ENCODE measurements at regions not wholly inside any gene's neighbourhood (a gene's known extent, or its start where the extent isn't known, plus 50 kb on each side); places are given as distances from the start of the nearest gene placed in this dataset.
"Not testable (repeated sequence)": the region's sequence is repeated elsewhere in the genome, so short reads cannot be mapped to it uniquely, and the experiment has no call there.

DNA sequence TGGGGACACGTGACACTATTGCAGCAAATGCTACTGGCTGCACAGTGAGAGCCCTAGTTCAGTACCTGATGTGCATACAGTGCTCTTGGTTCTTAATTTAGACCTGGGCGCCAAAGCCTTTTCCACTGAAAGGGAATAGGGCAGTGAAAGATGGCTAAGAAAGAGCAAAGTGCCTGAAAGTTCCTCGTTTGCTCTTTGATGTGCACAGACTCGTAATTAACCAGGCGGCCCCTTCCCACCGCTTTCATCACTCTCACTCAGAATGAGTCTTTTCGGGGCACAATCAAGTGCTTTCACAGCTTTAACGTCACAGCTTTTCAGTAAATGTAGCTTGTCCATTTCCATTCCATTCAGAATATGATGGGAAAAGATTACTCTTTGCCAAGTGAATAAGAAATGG lies 116.6 kb upstream of the ADRA1B start:
- DNase-seq: no peak

DNA sequence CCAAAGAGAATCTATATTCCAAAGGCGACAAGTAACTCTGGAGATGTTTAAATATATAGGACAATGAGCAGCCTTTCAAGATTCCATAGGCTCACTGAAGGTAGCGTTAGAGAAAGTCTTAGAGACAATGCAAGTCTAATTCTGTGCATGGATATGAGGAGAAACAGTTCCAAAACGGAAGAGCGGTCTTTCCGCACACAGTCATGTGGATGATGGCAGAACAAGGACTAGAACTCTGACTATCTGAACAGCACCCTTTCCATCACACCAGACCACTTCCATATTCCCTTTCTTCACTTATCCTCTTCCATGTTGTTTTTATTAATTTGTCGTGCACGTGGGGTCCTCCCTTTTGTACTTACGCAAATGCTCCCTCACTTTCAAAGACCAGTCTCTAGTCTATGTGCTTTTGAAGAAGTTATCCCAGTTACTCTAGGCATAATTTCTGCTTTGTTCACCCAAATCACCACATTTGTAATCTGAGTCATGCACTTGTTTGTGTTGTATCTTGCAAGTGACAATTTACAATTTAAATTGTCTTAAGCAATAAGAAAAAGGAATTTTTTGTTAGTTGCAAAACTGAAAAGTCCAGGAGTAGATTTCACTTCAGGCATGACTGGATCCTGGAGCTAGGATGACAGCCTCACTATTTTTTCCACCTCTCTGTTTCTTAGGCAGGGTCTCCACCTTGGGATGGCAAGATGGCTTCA lies 116.0 kb upstream of the ADRA1B start:
- no peak for DNase-seq

DNA sequence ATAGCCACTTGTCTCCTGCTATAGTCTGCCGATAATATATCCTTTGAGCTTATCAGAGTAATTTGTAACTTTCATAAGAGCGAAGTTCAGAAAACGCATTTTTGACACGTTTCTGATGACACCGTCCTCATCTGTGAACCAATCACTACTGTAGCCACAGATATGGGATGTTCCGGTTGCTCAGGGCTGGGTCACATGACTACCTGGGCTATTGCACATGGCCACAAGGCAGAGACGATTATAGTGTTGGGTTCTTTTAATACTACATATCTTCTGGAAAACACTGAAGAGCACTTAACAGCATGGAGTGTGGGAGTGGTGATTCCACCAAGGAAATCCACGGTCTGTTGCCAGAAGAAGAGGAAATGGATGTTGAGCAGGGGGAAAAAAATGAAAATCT lies 115.0 kb upstream of the ADRA1B start:
- DNase-seq: no peak

DNA sequence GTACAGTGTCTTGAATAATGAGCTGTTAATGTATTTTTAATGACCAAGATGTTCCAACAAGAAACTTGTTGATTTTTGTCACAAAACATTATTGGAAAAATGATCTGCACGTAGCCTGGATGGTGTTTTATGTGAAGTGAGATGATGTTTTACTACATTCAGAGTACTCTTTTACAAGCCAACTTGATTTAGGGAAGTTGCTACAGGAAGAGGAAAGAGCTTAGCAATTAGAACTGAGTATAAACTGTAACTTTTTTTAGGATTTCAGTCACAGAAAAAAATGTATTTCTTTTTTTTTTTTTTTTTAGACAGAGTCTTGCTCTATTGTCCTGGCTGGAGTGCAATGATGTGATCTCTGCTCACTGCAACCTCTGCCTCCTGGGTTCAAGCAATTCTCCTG lies 113.6 kb upstream of the ADRA1B start:
- no peak for DNase-seq

DNA sequence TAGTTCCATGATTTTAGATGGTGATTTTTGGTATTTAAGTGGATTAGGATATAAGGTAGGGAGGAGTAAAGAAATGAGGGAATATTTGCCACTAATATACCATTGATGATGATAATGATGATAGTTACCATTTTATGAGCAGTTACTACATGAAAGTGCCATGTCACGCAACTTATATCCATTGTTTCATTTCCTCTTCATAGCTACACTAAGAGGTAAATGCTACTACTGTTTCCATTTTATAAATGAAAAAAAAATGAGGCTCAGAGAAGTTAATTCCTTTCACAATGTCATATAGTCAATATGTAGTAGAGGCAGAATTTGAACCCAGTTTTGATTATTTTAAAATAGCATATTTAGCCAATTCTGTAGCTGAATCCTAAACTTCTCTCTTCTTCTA lies 112.2 kb upstream of the ADRA1B start:
- DNase-seq: no peak

DNA sequence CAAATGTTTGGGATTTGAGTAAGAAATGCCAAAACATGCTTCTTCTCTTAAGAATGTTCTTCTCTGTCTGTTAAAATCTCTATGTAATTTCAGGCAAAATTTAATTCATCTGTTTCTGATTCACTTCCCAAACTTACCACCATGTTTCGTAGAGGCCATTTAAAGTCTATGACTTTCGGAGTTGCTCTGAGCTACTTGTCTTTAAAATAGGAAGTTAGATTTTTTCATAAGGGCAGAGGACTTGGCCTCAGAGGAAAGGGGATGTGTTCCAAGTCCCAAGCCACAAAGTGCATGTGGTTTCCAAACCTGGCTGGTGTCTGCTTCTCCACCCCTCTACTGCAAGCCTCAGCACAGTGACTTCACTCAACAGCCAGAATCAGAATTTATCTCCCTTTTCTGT lies 111.3 kb upstream of the ADRA1B start:
- no peak for DNase-seq

DNA sequence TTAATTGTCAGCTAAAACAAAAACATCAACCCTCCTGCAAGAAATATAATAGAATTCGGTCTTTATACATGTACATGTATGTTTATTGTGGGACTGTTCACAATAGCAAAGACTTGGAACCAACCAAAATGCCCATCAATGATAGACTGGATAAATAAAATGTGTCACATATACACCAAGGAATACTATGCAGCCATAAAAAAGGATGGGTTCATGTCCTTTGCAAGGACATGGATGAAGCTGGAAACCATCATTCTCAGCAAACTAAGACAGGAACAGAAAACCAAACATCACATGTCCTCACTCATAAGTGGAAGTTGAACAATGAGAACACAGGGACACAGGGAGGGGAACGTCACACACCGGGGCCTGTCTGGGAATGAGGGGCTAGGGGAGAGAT lies 109.1 kb upstream of the ADRA1B start:
- DNase-seq: not testable (repeated sequence)

- no peak for DNase-seq
These were observed 108.7 kb upstream of the ADRA1B start for GRCh38 chr5:159807586-159807985.

DNA sequence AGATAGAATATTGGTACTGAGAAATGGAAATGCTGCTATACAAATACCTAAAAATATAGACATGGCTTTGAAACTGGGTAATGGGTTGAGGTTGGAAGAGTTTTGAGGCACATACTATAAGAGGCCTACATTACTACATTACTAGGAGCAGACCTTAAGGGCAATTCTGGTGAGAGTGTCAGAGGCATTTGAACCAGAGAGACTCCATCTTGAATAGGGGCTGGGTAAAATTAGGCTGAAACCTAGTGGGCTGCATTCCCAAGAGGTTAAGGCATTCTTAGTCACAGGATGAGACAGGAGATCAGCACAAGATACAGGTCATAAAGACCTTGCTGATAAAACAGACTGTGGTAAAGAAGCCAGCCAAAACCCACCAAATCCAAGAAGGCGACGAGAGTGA lies 104.6 kb upstream of the ADRA1B start:
- no peak for DNase-seq

- DNase-seq: not testable (repeated sequence)
These were observed 103.5 kb upstream of the ADRA1B start for GRCh38 chr5:159812759-159813158.

DNA sequence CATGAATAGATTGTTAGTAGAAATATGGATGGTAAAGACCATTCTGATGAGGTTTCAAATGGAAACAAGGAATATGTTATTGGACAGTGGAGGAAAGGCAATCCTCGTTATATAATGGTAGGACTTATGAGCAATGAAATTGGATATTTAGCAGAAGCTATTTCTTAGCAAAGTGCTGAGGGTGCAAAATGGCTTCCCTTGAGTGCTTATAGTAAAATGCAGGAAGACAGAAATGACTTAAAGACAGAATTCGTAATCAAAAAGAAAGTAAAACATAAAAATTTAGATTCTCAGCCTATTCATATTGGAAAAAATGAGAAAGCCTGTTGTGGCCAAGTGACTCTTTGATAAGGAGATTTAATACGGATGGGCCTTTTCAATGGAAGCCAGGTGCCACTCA lies 102.1 kb upstream of the ADRA1B start:
- DNase-seq: no peak

DNA sequence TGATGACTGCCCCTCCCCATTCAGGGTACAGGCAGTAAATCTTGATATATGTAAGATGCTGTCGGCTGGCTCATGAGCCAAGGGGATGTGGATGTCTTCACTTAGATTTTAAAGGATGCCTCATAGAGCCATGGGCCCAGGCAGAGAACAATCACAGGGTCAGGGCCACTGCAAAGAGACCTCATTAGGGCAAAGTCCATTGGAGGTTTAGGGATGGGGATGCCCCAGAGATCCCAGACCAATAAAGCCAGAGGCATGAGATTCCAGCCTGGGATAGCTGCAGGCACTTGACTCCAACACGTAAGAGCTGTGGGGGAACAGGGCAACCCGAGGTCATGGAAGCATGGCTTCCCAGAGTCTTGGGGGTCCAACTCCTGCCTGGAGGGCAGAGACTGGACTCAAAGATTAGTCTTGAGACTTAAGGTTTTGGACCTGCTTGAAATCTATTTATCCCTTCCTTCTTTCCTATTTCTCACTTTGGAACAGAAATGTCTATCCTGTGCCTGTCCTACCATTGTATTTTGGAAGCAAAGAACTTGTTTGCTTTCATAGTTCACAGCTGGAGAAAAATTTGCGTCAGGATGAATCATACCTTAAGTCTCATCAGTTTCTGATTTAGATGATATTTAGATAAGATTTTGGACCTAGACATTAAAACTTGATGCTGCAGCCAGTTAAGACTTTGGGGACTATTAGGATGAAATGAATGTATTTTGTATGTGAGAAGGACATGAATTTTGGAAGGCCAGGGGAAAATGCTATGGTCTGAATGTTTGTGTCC lies 101.3 kb upstream of the ADRA1B start:
- DNase-seq: no peak

- DNase-seq: no peak
These were observed 98.8 kb upstream of the ADRA1B start for GRCh38 chr5:159817262-159818029.

- DNase-seq: no peak
These were observed 96.5 kb upstream of the ADRA1B start for GRCh38 chr5:159819591-159820411.

DNA sequence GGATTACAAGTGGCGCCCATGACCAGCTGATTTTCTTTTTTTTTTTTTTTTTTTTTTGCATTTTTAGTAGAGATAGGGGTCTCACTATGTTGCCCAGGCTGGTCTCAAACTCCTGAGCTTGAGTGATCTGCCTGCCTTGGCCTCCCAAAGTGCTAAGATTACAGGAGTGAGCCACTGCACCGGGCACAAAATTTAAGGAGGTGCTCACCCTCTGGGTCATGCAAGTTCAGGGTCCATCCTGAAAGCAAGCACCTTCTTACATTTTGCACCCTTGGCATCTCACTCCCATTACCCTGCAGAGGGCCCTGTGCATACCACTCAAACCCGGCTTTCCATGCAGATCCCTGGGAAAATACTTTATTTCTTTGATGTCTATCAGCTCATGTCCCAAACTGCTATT lies 95.6 kb upstream of the ADRA1B start:
- DNase-seq: no peak

DNA sequence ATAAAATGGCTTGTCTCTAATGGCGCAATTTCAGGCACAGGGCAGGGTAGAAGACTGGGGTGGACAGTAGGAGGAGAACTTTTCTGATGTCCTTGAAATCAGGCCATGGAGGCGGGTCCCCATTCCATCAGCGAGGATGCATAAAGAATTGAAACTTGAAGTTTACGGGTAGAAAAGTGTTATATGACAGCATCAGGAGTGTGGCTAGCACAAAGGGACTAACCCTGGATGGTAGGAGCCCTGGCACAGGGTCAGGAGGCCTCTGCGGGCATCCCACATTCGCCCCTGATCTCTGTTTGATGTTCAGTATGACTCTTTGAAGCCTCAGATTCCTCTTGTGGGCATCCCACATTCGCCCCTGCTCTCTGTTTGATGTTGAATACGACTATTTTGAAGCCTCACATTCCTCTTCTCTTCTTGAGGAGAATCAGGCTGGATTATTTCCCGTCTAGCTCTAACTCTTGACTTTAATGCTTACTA lies 94.8 kb upstream of the ADRA1B start:
- DNase-seq: no peak

DNA sequence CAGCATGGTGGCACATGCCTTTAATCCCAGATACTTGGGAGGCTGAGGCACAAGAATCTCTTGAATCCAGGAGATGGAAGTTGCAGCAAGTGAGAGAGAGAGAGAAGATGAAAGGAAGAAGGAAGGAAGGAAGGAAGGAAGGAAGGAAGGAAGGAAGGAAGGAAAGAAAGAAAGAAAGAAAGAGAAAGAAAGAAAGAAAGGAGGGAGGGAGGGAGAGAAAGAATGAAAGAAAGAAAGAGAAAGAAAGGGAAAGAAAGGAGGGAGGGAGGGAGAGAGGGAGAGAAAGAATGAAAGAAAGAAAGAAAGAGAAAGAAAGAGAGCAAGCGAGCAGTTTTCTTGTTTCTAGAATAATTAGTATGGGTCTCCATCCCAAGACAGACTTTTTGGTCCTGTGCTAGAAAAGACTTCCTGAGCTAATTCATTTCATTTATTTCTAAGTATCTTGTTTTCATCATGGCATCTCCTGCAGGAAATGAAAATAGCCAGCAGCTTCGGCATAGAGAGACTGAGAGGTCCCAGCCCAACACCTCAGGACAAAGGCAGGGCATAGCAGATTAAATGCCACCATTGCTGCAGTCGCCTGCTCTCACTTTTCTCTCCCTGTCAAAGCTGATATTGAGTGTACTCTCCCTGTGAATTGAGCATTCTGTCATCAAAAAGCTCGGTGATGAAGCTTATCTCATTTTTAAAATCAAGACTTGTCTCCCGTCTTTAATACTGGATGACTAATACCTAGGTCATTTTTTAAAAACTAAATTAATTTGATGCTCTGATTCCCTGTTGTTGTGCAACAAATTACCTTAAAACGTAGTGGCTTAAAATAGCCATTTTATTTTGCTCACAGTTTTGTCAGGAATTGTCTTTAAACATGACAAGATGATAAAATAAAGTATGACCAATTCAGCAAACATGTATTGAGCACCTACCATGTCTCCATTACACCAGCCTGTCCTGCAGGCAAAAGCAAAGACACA lies 91.8 kb upstream of the ADRA1B start:
- DNase-seq: no peak

- no peak for DNase-seq
These were observed 90.7 kb upstream of the ADRA1B start for GRCh38 chr5:159825551-159826051.

DNA sequence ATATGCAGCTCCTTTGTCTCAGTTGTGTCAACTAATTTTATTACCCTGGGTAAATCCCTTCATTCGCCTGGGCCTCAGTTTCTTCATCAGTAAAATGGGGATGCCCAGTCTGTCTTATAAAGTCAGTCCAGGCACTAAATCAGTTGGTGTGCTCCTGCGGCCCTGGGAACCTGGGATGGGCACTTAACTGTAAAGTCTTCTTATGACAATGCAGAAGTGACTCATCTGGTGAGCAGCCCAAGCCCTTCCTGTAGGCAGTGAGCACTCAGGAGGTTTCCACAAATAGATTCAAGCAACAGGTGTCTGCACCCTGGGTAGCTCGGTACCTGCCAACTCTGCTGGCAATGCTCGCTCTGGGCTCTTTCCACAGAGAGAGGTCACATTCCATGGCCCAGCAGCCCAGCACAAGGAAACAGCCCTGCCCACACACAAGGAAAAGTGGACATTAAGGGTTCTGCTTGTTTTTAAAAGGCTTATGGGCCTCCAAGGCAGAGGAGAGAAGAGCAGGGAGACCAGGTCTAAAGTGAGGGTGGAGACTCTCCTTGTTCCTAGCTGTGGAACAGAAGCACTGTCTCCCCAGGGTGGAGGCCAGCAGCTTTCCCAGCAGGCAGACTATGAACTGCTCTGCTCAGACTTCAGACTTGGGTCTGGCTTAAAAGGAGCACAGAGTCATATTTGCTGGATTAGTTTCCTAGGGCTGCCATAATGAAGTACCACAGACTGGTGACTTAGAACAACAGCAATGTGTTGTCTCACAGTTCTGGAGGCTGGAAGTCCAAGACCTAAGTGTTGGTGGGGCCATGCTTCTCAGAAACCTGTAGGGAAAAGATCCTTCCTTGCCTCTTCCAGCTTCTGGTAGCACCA lies 89.7 kb upstream of the ADRA1B start:
- DNase-seq: no peak

GRCh38 chr5:159827861-159828260 lies 88.4 kb upstream of the ADRA1B start:
- DNase-seq: no peak

All from activated T-cell treated with anti-CD3 and anti-CD28 coated beads, Interleukin-2, amount 50 U/mL, for 1 hour (primary cell).